Coronary artery (tissue), 2 donors: ENCODE measurements at regions not wholly inside any gene's neighbourhood (a gene's known extent, or its start where the extent isn't known, plus 50 kb on each side); places are given as distances from the start of the nearest gene placed in this dataset.

Experiments
- DNase-seq: peaks from one replicate; pipeline ENCODE4 v3.0.0-alpha.2; 2017; ENCODE audit warnings: low spot score
- H3K27ac ChIP-seq, 2 donors: fragments of 200-600 bp; sonication (generic); one replicate each; pipeline ENCODE4 v1.5.1; 2016 to 2019
- H3K4me3 ChIP-seq: fragments of 200-600 bp; sonication (generic); 2 replicates; pipeline ENCODE4 v1.5.1; 2016; ENCODE audit warnings: mild to moderate bottlenecking, moderate library complexity
- CTCF ChIP-seq: fragments of 200-600 bp; sonication (generic); IDR thresholded peaks from one replicate; pipeline ENCODE4 v1.5.1; 2019; ENCODE audit warnings: antibody characterized with exemption

GRCh38 chr4:19776929-19777328 is 474.8 kb upstream of the SLIT2 start:
- DNase-seq: no peak
- no peak overlapping the region for H3K27ac ChIP-seq
- no peak for TF ChIP-seq CTCF

GRCh38 chr4:19776021-19776459 is 475.7 kb upstream of the SLIT2 start:
- DNase-seq: no peak
- H3K27ac ChIP-seq: no peak overlapping the region

More at GRCh38 chr4:19776929-19777328, 474.8 kb upstream of the SLIT2 start:
- H3K4me3 ChIP-seq: no peak overlapping the region

GRCh38 chr4:19774690-19775256 is 476.9 kb upstream of the SLIT2 start:
- Histone ChIP-seq H3K27ac (no peak overlapping the region), H3K4me3 (no peak overlapping the region)
- no peak for DNase-seq
- TF ChIP-seq CTCF: no peak

More at GRCh38 chr4:19776021-19776459, 475.7 kb upstream of the SLIT2 start:
- no peak for TF ChIP-seq CTCF
- no peak overlapping the region for H3K4me3 ChIP-seq

- Histone ChIP-seq H3K4me3 (no peak overlapping the region), H3K27ac (no peak overlapping the region)
- no peak for DNase-seq
- TF ChIP-seq CTCF: no peak
Observed at GRCh38 chr4:19772581-19772980, 479.1 kb upstream of the SLIT2 start.

GRCh38 chr4:19756661-19757060 is 495.0 kb upstream of the SLIT2 start:
- DNase-seq: no peak
- no peak for TF ChIP-seq CTCF
- Histone ChIP-seq H3K27ac (no peak overlapping the region), H3K4me3 (no peak overlapping the region)

- Histone ChIP-seq H3K4me3 (no peak overlapping the region), H3K27ac (no peak overlapping the region)
- no peak for TF ChIP-seq CTCF
- DNase-seq: no peak
Observed at GRCh38 chr4:19752599-19752998, 499.1 kb upstream of the SLIT2 start.
